Smooth muscle cell (in vitro differentiated cells): ENCODE measurements at regions not wholly inside any gene's neighbourhood (a gene's known extent, or its start where the extent isn't known, plus 50 kb on each side); places are given as distances from the start of the nearest gene placed in this dataset.
"Not testable (repeated sequence)": the region's sequence is repeated elsewhere in the genome, so short reads cannot be mapped to it uniquely, and the experiment has no call there.

ENCODE experiments used
- DNase-seq: peaks from one replicate; lab custom pipeline; 2025; ENCODE audit not compliant: unreplicated experiment; lab: John Stamatoyannopoulos, UW
- H2AFZ ChIP-seq: fragments of 200-600 bp; sonication (generic); 2 replicates; pipeline ENCODE4 v1.6.0; 2016; ENCODE audit warnings: antibody characterized with exemption, low read depth, mild to moderate bottlenecking
- H3F3A ChIP-seq: fragments of 200-600 bp; sonication (generic); 2 replicates; pipeline ENCODE4 v1.6.0; 2017; ENCODE audit warnings: antibody characterized with exemption, low read depth
- H3K27ac ChIP-seq: fragments of 200-600 bp; sonication (generic); 2 replicates; pipeline ENCODE4 v1.5.1; 2016; ENCODE audit warnings: low read depth, mild to moderate bottlenecking
- H3K27me3 ChIP-seq: fragments of 200-600 bp; sonication (generic); 2 replicates; pipeline ENCODE4 v1.6.1; 2016; ENCODE audit warnings: low read depth, mild to moderate bottlenecking
- H3K36me3 ChIP-seq: fragments of 200-600 bp; sonication (generic); 2 replicates; pipeline ENCODE4 v1.5.1; 2016; ENCODE audit warnings: low read depth
- H3K4me1 ChIP-seq: fragments of 200-600 bp; sonication (generic); 2 replicates; pipeline ENCODE4 v1.5.1; 2016; ENCODE audit warnings: low read depth
- H3K4me2 ChIP-seq: fragments of 200-600 bp; sonication (generic); 2 replicates; pipeline ENCODE4 v1.6.0; 2016; ENCODE audit warnings: mild to moderate bottlenecking
- H3K4me3 ChIP-seq: fragments of 200-600 bp; sonication (generic); 2 replicates; pipeline ENCODE4 v1.5.1; 2016; ENCODE audit warnings: mild to moderate bottlenecking
- H3K79me2 ChIP-seq: fragments of 200-600 bp; sonication (generic); 2 replicates; pipeline ENCODE4 v1.6.0; 2016; ENCODE audit warnings: low read depth, mild to moderate bottlenecking
- H3K9ac ChIP-seq: fragments of 200-600 bp; sonication (generic); 2 replicates; pipeline ENCODE4 v1.6.0; 2016; ENCODE audit warnings: low read depth
- H3K9me3 ChIP-seq: fragments of 200-600 bp; sonication (generic); replicated peaks from 2 replicates; pipeline ENCODE4 v1.5.1; 2016; ENCODE audit warnings: low read depth
- H4K20me1 ChIP-seq: fragments of 200-600 bp; sonication (generic); 2 replicates; pipeline ENCODE4 v1.6.0; 2016; ENCODE audit warnings: low read depth
- WGBS: methylation state at CpG from one replicate; pipeline ENCODE4 v1.1.7; 2016; ENCODE audit warnings: low lambda C conversion rate; 5-methylcytosine and 5-hydroxymethylcytosine counted together
- TF ChIP-seq, protein P1 (sequence below): fragments of 200-600 bp; sonication (generic); IDR thresholded peaks from 2 replicates; pipeline ENCODE4 v1.5.1; 2017; ENCODE audit warnings: borderline replicate concordance, mild to moderate bottlenecking, antibody characterized with exemption; ENCODE audit not compliant: insufficient read depth, poor library complexity, severe bottlenecking

DNA sequence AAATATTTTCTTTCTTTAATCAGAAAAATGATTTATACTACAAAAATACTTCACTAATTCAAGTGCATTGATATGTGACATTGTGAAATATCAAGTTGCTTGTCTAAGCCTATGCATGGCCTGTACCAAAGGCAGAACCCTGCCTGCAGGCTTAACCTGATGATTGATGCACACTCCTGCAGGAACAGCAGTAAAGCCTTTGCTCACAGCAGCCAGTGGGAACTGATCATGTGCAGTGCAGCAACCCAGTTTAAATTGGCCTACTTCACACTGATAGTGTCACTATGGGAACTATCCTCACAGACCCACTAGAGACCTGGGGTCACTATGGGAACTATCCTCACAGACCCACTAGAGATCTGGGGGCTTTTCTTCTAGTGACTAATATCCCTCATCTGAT is 603.8 kb downstream of the RAPGEF2 start:
- H3K4me3 ChIP-seq: no peak overlapping the region
- no peak overlapping the region for H3K4me2 ChIP-seq
- no peaks in the 10 kb centered on the region for H3K27me3 ChIP-seq
- H3K79me2 ChIP-seq: no peaks in the 10 kb centered on the region
- no peaks in the 10 kb centered on the region for H3K9me3 ChIP-seq
- H3K36me3 ChIP-seq: no peaks in the 10 kb centered on the region
- H3F3A ChIP-seq: no peaks in the 10 kb centered on the region
- H4K20me1 ChIP-seq: no peaks in the 10 kb centered on the region
- H3K9ac ChIP-seq: no peak overlapping the region
- DNase-seq: no peak
- H3K4me1 ChIP-seq: peaks cover 18% of the 10 kb centered on the region
- H2AFZ ChIP-seq: no peak overlapping the region
- TF ChIP-seq, protein P1, sequence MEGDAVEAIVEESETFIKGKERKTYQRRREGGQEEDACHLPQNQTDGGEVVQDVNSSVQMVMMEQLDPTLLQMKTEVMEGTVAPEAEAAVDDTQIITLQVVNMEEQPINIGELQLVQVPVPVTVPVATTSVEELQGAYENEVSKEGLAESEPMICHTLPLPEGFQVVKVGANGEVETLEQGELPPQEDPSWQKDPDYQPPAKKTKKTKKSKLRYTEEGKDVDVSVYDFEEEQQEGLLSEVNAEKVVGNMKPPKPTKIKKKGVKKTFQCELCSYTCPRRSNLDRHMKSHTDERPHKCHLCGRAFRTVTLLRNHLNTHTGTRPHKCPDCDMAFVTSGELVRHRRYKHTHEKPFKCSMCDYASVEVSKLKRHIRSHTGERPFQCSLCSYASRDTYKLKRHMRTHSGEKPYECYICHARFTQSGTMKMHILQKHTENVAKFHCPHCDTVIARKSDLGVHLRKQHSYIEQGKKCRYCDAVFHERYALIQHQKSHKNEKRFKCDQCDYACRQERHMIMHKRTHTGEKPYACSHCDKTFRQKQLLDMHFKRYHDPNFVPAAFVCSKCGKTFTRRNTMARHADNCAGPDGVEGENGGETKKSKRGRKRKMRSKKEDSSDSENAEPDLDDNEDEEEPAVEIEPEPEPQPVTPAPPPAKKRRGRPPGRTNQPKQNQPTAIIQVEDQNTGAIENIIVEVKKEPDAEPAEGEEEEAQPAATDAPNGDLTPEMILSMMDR: no peak
- no peak overlapping the region for H3K27ac ChIP-seq

DNA sequence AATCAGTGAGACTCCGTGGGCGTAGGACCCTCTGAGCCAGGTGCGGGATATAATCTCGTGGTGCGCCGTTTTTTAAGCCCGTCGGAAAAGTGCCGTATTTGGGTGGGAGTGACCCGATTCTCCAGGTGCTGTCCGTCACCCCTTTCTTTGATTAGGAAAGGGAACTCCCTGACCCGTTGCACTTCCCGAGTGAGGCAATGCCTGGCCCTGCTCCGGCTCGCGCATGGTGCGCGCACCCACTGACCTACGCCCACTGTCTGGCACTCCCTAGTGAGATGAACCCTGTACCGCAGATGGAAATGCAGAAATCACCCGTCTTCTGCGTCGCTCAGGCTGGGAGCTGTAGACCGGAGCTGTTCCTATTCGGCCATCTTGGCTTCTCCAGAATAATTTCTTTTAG is 612.3 kb downstream of the RAPGEF2 start:
- H4K20me1 ChIP-seq, H3K4me1 ChIP-seq, H3K4me3 ChIP-seq, H3K79me2 ChIP-seq, H3K36me3 ChIP-seq, H2AFZ ChIP-seq, H3F3A ChIP-seq, H3K4me2 ChIP-seq, H3K9ac ChIP-seq, H3K9me3 ChIP-seq, H3K27me3 ChIP-seq, DNase-seq, H3K27ac ChIP-seq: not testable (repeated sequence)
- 92% methylated on average over 25 of the region's 25 CpGs for WGBS

DNA sequence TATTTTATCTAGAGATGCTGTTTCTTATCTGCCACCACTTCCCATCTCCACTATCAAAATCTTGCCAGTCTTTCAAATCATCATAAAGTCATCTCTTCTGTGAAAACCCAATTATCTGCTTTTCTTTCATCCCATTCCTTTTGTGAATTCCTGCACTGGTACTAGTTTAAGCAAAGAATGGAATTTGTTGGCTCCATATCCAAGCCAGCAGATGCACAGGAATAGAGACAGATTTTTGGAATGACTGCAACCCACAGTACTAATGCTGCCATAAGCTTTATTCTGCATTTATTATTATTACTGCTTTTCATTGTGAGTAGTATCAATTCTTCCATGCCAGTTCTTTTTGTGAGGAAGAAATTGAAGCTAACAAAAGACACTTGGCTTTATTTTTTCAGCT is 616.7 kb downstream of the RAPGEF2 start:
- no peaks in the 10 kb centered on the region for H3K4me1 ChIP-seq
- DNase-seq: no peak
- no peaks in the 10 kb centered on the region for H3K36me3 ChIP-seq
- H3F3A ChIP-seq: no peaks in the 10 kb centered on the region
- H3K79me2 ChIP-seq: no peaks in the 10 kb centered on the region
- no peak overlapping the region for H3K9ac ChIP-seq
- no peak overlapping the region for H2AFZ ChIP-seq
- no peak overlapping the region for H3K27ac ChIP-seq
- no peak overlapping the region for H3K4me2 ChIP-seq
- H3K27me3 ChIP-seq: no peaks in the 10 kb centered on the region
- H3K9me3 ChIP-seq: no peaks in the 10 kb centered on the region
- H4K20me1 ChIP-seq: no peaks in the 10 kb centered on the region
- TF ChIP-seq, protein P1: no peak
- no peak overlapping the region for H3K4me3 ChIP-seq

DNA sequence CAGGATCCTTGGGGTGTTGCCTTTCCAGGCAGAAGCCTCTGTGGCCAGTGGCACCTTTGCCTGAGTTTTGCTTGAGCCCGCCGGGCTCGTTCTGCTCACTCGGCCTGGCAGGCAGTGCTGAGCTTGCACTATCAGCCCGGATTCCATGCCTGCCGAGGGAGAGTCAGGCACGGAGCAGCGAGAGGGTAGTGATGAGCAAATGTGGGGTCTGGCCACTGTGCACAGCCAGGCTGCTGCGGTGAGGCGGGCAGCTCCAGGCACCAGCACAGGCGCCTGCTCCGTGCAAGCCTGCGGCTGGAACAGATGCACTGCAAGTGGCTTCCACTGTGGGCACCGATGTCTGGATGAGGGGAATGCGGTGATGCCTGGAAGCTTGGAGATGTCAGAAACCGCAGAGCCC is 619.2 kb downstream of the RAPGEF2 start:
- Histone ChIP-seq H3K27me3 (no peaks in the 10 kb centered on the region), H3F3A (no peaks in the 10 kb centered on the region), H3K4me3 (no peak overlapping the region), H3K9me3 (no peaks in the 10 kb centered on the region), H4K20me1 (no peaks in the 10 kb centered on the region), H3K79me2 (no peaks in the 10 kb centered on the region), H3K9ac (no peak overlapping the region), H2AFZ (no peak overlapping the region), H3K27ac (no peak overlapping the region), H3K36me3 (no peaks in the 10 kb centered on the region), H3K4me2 (no peak overlapping the region), H3K4me1 (no peaks in the 10 kb centered on the region)
- no peak for DNase-seq
- TF ChIP-seq, protein P1: no peak
- WGBS: 83% methylated on average over 16 of the region's 16 CpGs
